Renal cortex interstitium (tissue), 11 donors: ENCODE measurements at regions not wholly inside any gene's neighbourhood (a gene's known extent, or its start where the extent isn't known, plus 50 kb on each side); places are given as distances from the start of the nearest gene placed in this dataset.

Experiments
- DNase-seq, 11 donors: peaks; one replicate each; pipeline ENCODE4 v3.0.0-alpha.2; 2013; ENCODE audit warnings: low read depth in 9 of 11, low spot score in 4 of 11; ENCODE audit errors: extremely low read depth in 1 of 11

DNA sequence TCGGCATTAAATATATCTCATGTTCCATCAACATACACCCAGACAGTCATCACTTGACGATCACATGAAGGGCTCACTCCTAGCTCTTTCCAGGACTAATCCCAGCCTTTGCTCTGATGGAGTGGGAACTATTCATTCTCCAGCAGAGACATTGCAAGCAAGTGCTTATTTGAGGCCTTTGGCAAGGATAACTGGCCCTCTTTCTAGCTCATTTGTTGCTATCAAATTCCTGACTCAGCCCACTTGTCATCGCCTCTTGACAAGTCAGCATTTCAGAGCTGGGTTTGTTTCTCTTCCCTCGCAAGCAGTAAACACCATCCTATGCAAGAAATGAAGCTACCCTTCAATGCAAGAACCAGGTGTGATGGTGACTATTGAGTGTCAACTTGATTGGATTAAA is 1165.7 kb upstream of the AUTS2 start:
- no peak for DNase-seq

DNA sequence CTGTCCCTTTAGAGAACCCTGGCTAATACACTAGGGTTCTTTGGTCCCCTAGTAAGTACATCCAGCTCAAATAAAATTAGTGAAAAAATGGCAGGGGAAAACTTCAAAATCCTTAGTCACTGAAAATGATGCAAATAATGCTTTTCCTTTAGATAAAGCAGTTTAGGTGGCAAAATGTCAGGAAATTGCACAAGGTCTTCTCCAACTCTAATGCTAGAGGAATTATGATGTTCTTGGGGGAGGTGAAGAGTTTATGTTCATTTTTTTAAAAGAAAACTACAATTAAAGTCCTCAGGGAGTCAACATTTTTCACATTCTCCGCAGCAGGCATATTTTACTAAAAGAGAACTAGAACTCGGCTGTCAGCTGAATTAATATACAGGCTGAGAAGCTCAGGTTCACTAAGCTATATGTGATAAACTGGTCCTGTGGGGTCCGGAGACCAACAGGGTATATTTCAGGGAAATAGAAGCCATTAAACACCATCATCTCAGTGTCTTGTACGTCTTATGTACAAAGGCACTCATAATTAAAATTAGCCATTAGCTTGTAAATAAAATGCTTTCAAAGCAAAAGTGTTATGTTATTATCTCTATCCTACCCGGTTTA is 1164.7 kb upstream of the AUTS2 start:
- DNase-seq: no peak

DNA sequence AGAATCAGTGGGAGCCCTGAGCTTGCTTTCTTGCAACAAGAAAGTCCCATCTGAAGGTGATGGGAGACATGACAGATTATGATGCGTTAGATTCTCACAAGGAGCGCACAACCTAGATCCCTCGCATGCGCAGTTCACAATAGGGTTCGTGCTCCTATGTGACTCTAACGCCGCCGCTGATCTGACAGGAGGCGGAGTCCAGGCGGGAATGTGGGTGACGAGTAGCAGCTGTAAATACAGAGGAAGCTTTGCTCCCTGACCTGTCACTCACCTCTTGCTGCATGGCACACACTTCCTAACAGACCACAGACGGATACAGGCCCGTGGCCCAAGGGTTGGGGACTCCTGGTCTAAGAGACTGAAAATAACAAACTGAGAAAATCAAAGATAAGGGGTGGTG is 1163.4 kb upstream of the AUTS2 start:
- no peak for DNase-seq

DNA sequence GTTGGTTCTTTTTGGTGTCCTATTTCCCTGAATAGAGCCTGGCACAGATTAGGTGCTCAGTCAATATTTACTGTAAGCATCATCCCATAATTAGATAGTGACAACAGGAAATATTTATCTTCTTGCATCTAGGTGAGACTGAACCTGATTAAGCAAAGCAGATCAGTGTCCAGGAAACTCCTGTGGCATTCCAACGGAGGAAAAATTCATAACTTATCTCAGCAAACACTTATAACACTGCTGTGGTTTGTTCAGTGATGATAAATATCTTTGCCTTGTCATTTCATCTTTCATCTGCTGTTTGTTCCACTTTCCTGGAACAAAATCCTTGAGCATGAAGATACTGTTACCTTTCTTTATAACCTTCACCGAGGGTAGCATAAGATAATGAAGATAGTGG is 1160.3 kb upstream of the AUTS2 start:
- no peak for DNase-seq

DNA sequence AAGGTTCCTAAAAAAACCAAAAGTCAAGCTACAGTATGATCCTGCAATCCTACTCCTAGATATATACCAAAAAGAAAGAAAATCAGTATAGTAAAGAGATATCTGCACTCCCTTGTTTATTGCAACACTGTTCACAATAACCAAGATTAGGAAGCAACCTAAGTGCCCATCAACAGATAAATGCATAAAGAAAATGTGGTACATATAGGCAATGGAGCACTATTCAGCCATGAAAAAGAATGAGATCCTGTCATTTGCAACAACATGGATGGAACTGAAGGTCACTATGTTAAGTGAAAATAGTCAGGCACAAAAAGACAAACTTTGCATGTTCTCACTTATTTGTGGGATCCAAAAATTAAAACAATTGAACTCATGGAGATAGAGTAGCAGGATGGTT is 1159.5 kb upstream of the AUTS2 start:
- no peak for DNase-seq

DNA sequence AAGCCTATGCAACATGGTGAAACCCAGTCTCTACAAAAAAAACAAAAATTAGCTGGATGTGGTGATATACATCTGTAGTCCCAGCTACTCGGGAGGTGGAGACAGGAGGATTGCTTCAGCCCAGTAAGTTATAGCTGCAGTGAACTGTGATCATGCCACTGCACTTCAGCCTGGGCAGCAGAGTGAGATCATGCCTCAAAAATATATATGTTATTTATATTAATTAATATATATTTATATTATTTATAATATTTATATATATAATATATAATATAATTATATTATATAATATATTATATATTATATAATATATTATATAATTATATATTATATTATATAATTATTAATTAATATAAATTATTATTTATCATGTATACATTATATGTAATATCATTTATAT is 1158.4 kb upstream of the AUTS2 start:
- DNase-seq: no peak

DNA sequence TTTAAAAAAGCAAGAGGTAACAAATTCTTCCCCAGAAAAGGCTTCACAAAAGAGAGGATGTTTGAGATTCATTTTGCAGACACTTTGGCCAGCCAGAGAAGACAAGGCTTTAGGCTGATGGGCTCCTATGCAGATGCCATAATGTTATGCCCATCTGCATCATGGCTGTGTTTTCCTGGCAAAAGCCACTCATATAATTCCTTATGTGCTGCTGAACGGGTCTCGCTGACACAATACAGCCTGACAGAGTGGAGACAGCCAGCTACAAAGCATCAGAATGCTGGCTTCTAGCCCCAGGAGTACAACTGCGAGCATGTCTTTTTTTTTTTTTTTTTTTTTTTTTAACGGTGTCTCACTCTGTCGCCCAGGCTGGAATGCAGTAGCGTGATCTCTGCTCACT is 1157.4 kb upstream of the AUTS2 start:
- DNase-seq: peak in 1 of 11 donors; percentile 17

DNA sequence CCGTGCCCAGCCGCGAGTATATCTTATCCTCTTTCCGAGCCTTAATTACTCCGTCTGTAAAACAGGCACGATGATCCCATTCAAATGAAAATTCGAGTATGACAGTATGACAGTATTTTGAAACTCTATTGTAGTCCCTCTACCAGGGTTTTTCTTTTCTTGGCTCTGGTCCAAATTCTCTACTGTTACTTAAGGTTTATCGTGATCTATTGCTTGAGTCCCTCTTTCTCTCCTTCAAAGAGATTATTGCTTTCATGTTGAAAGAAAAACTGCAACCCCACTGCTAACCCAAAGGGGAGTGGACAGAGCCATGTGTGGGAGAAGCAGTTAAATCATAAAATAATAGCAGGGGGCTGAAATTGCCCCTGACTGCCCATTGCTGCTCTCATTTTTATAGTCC is 1156.6 kb upstream of the AUTS2 start:
- DNase-seq: no peak

DNA sequence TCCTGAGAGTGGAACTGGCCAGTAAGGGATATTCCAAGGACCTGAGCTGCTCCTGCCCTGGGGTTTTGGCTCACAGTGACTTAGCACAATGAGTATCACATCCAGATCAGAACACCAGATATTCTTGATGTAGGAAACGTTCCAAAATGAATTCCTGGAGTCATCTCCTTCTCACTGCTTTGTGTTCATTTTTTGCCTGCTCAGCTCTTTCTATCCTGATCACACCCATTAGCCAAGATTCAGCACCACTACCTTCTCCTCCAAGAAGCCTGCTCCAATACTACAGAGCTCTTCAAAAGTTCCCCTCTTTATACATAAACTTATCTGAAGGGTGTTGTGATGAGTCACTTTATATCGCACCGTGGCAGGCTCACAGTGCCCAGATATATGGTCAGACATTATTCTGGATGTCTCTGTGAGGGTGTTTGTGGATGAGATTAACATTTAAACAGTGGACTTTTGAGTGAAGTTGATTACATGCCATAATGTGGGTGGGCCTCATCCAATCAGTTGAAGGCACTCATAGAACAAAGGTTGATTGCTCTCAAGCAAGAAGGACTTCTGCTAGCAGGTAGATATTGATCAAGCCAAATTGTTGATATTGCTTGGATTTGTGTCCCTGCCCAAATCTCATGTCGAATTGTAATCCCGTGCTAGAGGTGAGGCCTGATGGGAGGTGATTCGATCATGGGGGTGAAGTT is 1155.2 kb upstream of the AUTS2 start:
- DNase-seq: no peak

DNA sequence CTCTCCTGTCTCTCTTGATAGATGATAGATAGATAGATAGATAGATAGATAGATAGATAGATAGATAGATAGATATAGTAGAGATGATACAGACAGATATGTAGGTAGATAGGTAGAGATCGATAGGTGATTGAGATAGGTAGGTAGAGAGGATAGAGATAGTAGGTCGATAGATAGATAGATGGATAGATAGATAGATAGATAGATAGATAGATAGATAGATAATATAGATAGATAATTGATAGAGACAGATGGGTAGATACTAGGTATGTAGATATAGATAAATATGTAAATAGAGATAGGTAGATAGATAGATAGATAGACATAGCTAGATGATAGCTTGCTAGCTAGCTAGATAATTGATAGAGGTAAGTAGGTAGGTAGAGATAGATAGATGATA is 1154.2 kb upstream of the AUTS2 start:
- DNase-seq: no peak

DNA sequence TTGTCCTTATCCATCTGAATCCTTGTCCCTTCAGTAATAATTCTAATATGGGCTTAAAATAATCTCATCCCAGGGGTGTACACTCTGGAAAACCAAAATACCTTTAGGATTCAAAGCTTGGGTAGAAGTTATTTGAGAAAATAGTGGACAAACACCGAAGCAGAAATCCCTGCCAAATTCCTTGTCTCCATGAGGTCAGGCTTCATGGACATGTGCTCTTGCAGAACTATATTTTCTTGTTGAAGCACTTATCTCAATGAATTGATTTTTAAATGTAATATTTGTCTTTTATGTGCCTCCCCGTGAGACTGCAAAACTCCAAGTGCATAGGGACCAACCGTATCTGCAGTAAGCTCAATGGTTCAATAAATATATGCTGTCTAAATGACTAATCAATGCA is 1153.3 kb upstream of the AUTS2 start:
- no peak for DNase-seq

DNA sequence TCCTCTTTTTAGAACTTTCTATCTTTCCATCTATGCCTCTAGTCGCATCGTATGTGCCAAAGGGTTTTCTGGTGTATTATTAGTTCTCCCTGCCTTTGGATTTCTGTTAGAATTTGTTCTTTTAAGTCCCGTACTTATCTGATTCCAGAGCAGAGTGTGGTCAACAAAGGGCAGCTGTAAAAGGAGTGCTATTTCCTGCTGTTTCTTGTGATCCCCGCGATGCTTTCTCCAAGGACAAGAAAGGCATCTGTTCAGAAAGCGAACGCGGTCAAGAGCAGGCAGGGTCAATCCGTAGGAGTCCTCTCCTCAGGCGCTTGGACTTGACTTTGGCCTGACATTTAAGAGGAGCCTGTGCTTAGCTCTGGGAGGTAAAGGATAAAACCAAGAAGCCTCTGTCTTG is 1152.1 kb upstream of the AUTS2 start:
- no peak for DNase-seq

DNA sequence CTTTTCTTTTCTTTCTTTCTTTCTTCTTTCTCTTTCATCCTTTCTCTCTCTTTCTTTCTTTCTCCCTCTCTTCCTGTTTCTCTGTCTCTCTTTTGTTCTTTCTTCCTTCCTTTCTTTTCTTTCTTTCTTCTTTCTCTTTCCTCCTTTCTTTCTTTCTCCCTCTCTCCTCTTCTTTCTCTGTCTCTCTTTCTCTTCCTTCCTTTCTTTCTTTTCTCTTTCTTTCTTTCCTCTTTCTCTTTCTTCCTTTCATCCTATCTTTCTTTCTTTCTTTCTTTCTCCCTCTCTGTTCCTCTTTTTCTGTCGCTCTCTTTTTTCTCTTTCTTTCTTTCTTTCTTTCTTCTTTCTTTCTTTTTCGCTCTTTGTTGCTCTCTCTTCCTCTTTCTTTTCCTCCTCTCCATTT is 1149.2 kb upstream of the AUTS2 start:
- DNase-seq: no peak

DNA sequence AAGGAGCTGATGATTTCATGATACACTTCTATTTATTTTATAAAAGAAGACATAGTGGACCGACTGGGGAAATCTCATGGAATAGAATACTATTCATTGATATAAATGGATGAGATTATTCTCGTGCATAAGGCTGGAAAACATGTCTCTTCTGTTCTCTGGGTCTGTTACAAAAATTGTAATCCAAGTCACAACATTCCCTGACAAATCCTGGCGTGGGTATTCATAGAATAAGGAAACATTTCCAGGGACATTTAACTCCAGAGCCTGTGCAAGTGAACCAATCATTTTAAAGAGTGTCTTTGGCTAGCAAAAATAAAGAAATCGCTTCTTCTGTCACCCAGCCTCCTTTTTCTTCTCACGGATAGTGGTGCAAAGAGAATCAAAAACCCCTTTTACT is 1148.5 kb upstream of the AUTS2 start:
- DNase-seq: no peak

DNA sequence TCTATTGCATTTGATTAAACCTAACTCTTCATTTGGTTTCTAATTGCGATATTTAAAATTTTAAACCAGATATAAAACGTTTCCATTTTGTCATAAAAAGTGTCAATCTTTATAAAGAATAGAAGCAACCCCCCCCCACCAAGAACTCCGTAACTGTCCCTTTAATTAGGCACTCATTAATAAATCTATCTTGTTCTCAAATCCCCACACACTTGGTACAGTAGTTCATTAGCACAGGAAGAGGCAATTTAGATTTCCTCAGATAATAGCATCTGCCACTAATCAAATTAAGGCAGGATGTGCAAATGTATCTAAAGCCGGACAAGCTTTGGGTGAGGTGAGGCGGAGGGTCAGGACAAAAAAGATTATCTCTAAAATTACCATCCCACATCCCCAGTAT is 1143.3 kb upstream of the AUTS2 start:
- no peak for DNase-seq

DNA sequence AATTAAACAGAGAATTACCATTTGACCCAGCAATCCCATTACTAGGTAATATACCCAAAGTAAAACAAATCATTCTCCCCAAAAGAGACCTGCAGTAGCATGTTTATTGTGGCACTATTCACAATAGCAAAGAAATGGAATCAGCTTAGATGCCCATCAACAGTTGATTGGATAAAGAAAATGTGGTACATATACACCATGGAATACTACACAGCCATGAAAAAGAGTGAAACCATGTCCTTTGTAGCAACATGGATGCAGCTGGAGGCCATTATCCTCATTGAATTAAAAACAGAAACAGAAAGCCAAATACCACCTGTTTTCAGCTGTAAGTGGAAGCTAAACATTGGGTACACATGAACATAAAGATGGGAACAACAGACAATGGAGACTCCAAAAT is 1141.8 kb upstream of the AUTS2 start:
- DNase-seq: no peak

DNA sequence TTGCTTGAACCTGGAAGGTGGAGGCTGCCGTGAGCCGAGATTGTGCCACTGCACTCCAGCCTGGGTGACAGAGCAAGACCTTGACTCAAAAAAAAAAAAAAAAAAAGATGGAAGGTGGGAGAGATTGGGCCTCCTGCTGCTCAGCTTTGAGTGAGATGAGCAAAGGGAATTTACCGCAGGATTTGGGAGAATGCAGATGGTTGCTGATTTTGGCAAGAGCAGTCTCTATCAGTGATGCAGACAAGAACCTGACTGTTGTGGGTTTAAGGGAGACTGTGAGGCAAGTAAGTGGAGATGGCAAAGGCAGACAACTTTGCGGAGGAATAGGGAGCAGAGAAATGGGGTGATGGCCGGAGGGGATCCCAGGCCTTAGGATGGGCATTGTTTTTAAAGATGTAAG is 1140.8 kb upstream of the AUTS2 start:
- no peak for DNase-seq

DNA sequence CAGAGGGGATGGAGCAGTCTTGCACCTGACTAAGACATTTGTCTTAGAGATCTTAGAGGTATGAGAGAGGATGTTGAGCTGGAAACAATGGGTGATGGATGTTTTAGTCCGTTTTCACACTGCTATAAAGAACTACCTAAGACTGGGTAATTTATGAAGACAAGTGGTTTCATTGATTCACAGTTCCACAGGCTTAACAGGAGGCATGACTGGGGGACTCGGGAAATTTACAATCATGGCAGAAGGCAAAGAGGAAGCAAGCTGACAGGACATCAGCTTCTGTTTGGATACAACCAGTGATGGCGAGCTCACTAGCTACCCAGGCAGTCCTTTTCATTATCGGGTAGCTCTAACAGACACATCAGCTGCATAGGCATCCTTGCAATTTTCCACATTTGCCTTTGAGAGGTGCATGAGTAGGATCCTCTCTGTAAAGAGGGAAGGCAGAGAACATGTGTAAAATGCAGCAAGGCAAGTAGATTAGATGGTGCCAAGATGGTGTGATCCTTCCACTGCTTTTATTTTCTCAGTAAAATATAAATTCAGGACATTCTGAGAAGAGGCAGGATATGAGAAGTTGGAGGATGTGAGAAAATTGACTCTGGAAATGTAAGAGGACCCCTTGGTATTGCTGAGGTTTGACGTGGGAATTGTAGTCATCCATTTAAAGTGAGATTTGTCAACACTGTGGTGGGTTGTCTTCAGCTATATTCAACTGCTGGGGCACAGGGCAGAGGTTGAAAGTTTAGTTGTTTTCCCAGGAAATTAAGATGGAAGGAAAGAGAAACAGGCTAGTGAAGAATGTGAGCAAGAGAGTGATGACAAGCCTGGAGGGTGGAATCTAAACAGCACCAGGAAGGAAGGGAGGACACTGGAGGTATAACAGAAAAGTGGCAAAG is 1140.0 kb upstream of the AUTS2 start:
- DNase-seq: no peak

DNA sequence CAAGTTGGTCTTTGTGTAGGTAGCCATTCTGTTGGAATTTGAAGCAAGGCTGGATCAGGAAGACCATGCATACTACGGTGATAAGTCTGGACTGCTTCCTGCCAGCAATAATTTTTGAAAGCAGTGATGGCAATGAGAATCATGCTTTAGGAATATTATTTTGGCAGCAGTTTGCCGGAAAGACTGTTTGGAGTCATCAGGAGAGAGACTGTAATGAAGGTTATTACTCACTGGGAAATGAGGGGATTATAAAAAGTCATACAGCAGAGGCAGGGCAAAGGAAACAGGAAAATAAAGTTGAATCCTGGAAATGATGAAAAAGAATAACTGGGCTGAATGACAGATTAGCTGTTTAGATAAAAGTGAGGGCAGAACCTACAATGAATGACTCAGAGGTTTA is 1136.8 kb upstream of the AUTS2 start:
- DNase-seq: no peak

DNA sequence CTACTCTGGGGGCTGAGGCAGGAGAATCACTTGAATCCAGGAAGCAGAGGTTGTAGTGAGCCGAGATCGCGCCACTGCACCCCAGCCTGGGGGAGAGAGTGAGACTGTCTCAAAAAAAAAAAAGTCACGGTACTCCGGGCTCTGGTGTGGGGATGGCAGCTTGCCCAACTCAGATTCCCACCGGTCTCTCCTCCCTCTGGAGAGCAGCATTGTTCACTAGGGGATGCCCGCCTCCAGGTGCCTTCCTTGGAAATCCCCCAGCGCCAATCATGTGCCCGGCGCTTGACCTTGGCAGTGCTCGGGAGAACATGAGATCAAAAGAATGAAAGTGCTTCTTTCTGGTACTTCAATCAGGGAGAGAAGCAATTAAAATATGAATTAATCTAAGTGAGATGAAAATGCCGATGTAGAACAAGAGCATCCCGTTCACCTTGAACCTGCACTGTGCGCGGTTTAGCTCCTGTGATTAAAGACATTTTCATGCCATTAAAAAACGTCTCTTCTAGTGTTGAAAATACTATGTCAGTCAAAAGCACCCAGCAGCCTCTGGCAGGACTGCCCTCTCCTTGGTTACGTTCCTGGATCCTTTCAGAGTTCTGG is 1127.3 kb upstream of the AUTS2 start:
- DNase-seq: no peak
